Left renal cortex interstitium (tissue), 4 donors: ENCODE measurements at regions not wholly inside any gene's neighbourhood (a gene's known extent, or its start where the extent isn't known, plus 50 kb on each side); places are given as distances from the start of the nearest gene placed in this dataset.
A peak's percentile ranks its signal among the peaks of the same experiment; 100 is the strongest.

Source experiments
- DNase-seq, 4 donors: peaks; one replicate each; pipeline ENCODE4 v3.0.0-alpha.2; 2013; ENCODE audit warnings: low read depth in 4 of 4, low spot score in 2 of 4, missing footprints in 1 of 4

DNA sequence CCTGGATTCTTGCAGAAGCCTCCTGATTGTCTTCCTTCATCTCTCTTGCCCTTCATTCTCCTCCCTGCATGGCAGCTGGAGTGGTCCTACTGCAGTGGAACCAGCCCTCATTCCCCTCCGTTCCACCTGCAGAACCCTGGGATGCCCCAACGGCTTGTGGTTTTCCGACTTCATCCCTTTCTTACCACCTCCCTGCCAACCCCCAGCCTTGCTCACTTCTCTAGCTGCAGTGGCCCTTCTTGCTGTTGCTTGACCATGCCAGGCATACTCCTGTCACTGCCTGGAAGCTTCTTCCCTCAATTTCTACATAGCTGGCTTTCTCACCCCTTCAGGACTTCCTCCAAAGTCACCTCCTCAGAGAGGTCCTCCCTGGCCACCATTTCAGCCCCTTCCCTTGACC, 123.3 kb downstream of the BEGAIN start:
- DNase-seq: no peak

DNA sequence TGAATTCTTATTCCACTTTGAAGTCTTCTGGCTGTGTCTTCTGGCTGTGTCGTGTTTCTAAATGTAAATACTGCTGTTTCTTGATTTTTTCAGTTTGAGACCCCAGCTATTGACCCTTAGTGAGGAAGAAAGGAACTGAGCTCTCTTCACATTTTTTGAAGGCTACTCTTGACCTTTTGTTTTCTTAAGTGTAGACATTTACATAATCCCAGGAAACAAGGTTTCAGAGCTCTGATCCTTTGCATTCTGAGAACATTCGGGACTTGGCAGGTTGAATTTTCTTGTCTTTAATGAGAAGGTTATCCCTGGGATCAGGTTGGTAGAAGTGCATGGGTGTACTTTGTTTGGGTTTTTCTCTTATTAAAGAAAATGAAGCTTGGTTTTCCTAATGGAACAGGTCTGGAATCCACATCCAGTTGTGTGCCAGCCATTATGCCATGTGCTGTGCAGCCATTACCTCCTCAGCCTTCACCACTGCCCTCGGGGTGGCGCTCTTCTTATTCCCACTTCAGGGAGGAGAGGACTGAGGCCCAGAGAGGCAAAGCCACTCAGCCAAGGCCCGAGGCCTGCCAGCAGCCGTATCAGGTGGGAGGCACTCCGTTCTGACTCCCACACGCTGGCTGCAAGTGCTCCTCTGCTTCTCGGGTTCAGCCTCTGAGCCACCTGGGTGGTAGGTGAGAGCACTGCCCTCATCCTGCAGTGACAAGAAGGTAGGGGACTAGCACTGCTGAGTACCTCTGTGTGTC, 120.9 kb downstream of the BEGAIN start:
- no peak for DNase-seq

DNA sequence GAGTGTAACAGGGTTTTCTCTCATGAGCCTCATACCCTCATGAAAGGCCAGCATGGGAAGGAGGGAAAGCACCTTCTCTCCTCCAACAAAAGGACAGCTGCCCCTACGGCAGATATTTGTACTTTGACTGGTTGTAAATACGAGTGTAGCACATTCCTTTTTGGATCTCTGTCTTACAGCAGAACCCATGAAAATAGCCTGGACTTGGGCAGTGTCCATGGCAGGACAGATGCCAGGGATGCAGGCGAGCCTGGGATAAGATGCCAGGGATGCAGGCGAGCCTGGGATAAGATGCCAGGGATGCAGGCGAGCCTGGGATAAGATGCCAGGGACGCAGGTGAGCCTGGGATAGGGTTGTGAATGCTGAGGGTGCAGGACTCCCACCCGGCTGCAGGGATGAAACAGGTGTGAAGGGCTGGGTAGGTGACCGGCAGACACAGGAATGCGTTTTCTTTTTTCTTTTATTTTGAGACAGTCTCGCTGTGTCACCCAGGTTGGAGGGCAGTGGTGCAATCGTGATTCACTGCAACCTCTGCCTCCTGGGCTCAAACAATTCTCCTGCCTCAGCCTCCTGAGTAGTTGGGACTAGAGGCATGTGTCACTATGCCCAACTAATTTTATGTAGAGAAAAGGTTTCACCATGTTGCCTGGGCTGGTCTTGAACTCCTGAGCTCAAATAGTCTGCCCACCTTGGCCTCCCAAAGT, 120.0 kb downstream of the BEGAIN start:
- no peak for DNase-seq

DNA sequence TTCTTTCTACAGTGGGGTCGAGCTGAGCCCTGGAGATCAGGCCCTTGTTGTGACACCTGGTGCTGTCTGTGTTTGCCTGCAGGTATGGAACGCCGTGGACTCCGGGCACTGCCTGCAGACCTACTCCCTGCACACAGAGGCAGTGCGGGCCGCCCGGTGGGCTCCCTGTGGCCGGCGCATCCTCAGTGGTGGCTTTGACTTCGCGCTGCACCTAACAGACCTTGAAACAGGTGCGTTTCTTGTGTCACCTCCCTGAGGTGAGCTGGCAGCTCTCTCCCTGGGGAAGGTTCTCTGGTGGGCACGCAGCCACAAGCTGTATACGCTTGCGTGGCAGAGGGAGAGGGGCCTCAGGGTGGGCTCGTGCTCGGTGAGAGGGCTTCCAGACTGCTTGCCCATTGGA, 119.3 kb downstream of the BEGAIN start:
- DNase-seq: no peak

DNA sequence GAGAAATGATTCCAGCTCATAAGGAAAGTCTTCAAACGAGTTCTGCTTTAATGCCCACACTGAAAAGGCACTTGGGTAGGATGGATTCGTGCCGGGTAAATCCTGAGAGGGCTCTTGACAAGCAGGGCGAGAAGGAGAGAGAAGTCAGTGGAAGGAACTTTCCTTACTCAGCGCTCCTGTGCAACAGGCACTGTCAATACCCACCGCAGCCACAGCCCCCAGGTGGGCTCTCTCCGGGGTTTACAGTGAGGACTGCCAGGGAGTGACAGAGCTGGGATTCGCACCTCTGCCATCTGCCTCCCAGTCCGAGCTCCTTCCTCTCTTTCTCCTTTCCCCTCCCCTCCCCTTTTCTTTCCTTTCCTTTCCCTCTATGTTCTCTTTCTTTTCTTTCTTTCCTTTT, 118.7 kb downstream of the BEGAIN start:
- DNase-seq: no peak

DNA sequence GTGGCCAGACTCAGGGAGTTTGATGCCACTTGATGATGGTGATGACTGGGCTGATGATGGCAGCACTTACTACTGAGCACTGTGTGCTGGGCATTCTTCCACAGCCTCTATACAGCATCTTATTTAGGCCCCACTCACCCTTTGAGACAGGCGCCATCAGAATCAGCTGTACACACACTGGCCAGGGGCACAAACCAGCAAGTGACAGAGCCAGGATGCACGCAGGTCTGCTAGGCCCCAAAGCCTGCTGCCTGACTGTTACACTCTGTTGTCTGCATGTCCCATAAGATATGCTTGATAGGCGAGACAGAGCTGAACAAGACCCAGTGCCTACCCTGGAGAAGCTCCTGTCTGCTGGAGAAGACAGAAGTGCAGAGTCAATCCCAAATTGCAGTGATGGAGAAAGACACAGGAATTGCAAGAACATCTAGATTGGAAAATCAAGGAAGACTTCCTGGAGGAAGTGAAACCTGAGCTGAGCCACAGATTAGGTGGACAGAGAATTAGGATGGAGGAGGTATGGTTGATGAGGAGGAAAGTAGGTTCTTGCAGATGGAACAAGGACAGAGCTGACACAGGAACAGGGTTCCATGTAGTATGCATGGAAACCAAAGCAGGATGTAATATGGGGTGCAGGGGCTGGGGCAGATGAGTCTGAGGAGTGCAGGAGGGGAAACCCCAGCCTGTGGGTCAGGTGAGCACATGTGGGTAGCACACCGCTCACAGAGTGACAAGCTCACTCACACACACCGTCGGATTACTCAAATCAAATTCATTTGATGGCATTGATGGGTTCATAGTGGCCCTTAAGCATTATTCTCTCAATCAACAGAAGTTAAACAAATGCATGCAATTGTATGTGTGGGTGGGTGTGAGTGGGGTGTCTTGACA, 117.3 kb downstream of the BEGAIN start:
- no peak for DNase-seq

DNA sequence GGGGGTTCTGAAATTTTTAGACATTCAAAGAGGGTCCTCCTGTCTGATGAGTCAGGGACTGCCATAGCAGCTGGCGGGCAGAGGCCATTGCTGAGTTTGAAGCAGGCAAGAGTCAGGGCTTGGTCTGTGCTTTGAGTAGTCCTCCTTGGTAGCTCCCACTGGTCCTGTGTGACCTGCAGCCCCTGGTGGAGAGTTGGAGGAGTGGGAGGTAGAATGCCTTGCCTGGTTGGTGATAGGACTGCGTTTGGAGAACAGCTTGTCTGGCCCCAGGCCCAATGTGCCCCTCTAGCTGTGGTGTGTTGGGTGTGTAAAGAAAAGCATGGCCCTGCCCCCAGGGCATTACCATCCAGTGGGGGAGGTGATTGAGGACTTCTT, 116.7 kb downstream of the BEGAIN start:
- DNase-seq: no peak

DNA sequence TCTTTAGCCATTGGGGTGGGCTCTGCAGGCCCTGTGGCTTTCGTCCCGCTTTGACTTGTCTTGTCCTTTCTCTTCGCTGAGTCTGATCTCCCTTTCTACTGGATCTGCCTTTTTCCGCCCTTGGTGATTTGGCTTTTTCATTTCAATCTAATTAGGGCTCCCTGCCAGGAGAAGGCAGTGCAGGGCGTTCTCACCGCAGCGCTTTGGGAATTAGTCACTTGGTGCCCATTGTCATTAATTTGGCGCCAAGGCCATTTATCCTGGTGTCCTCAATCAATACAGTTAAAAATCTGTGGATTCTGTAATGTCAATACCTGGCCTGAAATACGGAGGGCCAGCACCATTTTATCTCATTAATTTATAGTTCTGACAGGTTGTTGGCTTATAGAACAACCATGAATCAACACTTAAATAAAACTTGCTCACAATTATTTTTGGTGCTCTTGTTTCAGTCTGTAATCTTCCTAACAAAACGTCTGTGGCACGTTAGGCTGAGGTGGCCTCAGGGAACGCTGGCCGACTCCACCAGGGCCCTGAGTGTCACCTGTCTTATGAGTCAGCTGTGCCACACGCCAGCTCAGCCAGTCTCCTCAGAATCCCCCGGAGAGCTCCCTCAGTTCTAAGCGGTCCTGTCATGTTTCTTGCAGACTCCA, 115.7 kb downstream of the BEGAIN start:
- DNase-seq: no peak

DNA sequence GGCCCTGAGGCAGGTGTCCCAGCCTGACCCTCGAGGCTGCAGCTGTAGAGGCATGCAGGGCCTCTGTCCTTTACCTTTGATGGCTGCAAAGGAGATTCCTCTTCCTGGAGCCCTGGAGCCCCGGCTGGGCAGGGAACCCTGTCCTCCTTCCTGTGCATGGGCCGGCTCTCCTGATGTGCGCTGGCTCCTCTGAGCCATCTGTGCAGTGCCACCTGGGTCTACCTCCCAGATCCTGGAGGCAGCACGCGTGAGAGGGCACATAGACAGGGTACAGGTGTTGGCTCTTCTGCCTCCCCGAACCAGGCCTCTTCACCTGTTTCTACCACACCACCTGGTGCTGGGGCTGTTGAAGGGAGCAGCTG, 115.1 kb downstream of the BEGAIN start:
- DNase-seq: no peak

DNA sequence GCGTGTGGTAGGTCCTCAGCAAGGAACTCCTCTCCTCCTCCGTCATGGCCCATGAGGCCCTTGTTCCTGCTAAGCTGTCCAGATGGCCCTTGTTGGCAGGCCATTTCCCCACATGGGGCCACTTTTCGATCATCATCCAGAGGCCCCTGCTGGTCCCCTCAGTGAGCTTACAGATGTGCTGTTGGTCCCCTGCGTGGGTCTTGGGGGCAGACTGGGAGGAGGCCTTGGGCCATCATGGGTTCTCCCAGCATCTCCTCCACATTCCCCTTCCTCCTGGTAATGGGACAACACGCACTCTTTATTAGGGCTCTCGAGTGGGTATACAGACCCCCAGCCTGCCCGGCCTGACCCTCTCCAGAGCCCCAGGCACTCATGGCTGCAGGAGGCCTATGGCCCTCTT, 114.7 kb downstream of the BEGAIN start:
- no peak for DNase-seq

DNA sequence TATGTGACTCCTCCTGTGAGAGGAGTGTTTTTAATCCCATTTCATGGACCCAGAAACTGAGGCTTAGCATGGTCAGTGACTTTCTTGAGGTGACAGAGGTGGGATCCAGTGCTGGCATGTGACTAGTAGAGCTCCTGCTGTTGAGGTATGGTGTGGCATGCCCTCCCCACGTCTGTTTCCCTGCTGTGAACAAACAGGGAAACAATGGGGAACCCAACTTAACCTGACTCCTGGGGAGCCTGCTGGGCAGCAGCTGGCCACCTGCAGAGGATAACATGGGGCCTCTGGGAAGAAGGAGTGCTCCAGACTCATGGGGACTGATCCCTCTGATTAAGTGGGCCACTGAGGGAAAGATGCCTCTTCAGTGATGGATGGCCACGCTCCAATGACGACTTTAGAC, 114.0 kb downstream of the BEGAIN start:
- DNase-seq: no peak

DNA sequence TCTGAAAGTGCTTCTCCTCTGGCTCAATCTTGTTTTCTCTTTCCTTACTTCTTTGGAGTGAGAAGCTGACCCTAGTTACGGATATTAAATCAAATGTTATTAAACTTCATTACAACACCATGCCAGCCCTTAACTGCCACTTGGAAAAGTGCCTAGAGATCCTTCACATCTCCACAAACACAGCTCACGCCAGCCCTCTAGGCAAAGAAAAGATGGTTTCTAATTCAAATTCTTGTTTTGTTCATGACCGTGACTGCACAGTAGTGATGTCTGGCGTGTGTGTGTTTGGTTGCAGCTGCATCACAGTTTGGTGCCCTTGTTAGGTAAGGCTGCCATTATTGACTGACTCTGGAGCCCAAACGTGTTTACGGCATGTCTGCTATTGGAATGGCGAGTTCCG, 113.0 kb downstream of the BEGAIN start:
- no peak for DNase-seq

DNA sequence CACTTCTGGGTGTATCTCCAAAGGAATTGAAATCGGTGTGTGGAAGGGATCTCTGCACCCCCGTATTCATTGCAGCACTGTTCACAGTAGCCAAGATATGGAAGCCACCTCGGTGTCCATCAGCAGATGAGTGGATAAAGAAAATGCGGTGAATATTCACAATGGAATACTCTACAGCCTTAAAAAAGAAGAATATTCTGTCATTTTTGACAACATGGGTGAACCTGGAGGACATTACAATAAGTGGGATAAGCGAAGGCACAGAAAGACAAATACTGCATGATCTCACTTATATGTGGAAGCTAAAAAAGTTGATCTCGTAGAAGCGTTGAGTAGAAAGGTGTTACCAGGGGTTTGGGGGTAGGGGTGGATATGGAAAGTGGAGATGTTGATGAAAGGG, 111.9 kb downstream of the BEGAIN start:
- DNase-seq: no peak

DNA sequence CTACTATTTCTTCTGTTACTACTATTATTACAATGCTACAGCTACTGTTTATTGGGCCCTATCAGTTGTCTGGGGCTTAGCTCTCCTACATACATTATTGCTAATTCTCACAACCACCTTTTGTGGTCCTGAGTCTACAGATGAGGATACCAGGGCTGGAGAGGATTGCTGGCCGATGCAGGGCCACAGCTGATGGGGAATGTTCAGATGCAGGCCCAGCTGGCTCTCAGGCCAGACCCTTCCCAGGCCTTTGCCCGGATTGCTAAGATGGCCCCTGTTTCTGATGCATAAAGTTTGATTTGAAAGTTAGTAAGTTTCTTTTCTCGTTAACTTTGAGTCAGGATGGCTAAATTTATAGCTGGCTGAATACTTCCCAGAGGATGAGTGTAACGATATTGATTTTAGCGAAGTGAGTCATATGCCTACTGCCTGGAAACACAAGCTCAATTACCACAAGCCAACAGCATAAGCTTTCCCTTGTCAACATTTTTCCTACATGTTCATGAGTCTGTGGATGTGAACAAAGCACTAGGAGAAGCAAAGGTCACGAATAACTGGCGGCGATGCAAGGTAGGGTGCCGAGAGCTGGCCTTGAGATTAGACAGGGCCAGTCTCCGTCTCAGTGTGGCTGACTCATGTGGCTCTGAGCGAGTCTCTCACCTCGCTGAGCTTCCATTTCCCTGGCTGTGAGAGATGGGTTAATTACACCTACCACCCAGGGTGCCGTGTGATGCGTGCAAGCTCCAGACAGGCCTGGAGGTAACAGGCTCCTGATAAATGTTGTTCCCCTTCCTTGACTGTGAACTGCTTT, 111.0 kb downstream of the BEGAIN start:
- no peak for DNase-seq

DNA sequence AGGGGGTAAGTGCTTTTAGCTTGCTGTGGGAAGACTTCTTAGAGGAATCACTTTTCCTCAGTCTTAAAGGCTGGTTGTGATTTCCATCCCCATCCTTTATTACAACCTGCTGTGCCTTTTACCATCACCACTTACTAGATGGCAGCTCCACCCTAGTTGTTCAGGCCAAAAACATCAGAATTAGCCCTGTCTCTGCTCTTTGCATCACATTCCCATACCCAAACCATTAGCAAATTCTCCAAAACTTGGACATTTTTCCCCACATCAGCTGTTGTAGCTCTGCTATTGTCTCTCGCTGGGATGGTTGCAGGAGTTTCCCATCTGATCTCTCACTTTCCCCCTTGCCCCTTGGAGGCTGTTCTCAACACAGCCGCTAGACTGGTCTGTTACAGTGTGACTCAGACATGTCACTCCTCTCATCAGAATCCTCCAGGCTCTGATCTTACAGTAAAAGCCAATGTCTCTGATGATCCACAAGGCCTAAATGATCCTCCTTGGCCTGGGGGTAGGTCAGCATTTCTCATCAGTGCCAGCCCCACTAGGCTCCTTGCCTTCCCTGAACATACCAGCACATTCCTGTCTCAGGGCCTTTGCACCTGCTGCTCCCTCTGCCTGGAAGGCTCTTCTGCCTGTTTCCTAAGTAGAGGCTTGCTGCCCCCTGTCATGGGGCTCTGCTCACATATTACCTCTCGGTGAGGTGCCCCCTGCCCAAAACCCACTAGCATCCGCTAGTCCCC, 102.5 kb downstream of the BEGAIN start:
- DNase-seq: no peak

DNA sequence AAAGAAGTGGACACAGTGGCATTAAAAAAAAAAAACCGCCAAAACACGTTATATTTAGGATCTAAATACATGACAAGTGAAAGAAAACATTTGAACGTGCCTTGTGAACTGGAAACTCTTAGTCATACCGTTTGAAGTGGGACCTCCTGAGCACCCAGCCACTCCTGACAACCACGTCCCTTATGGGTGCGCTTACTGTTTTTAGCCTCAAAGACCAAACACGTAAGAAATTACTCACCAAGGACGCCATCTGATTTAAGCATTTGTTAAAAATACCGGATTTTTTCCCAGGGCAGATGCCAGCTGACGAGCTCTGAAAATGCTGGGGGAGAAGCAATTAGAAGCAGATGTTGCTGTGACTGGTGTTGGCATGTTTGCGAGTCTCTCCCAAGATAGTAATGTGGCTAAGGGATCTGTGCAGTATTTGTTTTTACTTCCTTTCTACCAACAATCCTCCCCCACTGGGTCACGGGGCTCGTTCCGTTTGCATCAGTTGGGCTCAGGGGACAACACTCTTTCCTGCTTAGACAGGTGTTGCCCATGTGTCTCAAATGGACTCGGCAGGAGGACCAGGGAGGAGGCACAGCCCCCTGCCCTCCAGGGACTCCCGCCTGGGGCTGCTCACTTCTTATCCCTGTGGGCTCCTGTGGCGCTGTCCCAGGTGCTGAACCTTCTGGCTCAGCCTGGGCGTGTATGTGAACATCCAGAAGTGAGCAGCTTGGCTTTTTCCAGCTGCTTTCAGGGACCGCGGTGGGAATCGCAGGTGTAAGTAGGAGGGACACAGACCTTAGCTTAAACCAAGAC, 101.0 kb downstream of the BEGAIN start:
- DNase-seq: peak; percentile 55 to 86 (median 74)
